HG03469 (cell line): ENCODE measurements at regions not wholly inside any gene's neighbourhood (a gene's known extent, or its start where the extent isn't known, plus 50 kb on each side); places are given as distances from the start of the nearest gene placed in this dataset.

ENCODE experiments used
- ATAC-seq: cut with Tn5 transposase; IDR thresholded peaks from one replicate; pipeline ENCODE4 v1.9.1; 2021; ENCODE audit warnings: mild to moderate bottlenecking, moderate library complexity, moderate number of reproducible peaks; ENCODE audit not compliant: unreplicated experiment

DNA sequence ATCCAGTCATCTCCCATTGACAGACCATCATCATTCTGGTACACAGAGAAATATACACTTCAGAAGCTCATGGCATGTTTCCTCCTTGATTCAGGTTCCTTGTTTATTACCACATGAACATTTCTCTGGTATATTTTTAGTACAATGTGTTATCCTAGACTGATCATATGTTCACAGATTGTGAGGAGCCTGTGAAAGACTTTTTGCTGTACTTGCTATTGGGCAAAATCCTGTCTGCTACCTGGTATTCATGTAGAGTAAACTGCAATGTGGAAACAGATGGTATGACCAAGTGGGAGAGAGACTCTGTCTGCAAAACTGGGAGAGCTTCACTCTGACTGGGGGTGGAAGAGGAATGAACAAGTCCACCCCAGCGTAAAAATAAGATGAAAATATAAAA lies 657.2 kb downstream of the IRS1 start:
- no peak for ATAC-seq

DNA sequence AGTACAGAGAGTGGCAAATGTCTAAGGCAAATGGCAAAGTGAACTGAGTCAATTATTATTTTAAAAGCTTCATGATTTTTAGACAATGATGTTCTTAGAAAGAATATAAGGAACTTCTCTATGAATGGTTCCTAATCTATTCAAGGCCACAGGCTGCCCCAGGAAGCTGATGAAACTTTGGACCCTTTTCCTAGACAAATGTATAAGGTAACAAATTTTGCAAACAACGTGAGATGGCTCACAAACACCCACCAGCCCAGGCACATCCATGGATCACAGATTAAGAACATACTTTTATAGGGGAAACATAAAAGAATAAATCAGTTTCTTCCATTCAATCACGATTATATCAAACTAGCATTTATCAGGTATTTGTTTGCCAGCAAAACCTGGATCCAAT lies 659.0 kb downstream of the IRS1 start:
- ATAC-seq = no peak

DNA sequence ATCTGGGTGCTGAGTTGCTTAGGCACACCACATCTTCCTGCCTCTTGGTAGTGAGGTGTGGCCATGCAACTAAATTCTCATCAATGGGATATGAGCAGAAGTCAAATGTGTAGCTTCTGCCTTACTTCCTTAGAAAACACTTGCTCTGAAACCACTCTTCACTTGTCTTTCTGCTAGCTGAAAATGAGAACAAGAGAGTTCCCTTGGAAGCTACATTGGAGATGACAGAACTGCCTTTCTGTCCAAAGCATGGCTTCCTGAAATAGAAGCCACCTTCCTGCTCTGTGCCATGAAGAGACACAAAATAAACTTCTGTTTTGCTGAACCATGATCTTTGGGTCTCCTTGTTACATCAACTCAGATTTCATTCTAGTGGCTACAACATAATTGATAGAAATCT lies 659.9 kb downstream of the IRS1 start:
- no peak for ATAC-seq

DNA sequence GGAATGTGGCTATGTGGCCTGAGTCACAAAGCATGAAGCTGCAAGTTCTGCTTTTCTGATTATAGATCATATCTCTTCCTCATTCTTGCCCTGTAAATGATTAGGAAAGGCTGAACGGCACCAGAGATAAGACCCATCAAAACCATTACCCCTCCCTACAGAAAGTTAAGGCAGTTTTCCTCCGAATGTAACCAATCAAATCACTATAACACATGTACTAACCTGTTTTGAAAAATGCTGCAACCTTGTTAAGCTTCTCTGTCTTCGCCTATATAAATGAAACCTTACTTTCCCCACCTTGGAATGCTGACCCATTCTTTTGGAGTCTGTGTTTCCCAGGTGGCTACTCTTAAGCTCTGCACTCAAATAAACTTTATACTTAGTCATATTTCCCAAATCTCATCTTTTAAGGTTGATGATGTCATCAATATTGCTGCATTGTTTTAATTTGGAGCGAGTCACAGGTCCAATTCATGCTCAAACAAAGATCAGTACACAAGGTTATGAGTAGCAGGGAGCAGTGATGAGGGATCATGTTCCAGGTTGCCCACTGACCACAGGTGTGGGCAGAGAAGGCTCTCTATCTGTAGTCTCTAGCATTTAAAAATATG lies 662.3 kb downstream of the IRS1 start:
- no peak for ATAC-seq

DNA sequence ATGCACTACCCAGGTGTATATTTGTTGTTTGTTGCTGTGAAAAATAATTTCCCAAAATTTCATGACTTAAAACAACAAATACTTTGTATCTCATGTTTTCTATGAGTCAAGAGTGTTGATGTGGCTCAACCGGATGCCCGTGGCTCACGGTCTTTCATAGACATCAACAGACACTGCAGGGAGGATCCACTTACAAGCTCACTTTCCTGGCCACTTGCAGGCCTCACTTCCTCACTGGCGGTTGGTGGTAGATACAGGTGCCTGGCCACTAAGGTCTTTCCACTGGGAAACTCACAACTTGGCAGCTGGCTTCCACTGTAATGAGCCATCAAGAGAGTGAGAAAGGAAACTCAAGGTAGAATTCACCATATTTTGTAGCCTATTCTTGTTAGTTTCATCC lies 662.9 kb downstream of the IRS1 start:
- ATAC-seq = no peak

- no peak for ATAC-seq
Measured at GRCh38 chr2:226135861-226136548, 663.6 kb downstream of the IRS1 start.

GRCh38 chr2:226132323-226133215 lies 667.1 kb downstream of the IRS1 start:
- ATAC-seq = no peak

DNA sequence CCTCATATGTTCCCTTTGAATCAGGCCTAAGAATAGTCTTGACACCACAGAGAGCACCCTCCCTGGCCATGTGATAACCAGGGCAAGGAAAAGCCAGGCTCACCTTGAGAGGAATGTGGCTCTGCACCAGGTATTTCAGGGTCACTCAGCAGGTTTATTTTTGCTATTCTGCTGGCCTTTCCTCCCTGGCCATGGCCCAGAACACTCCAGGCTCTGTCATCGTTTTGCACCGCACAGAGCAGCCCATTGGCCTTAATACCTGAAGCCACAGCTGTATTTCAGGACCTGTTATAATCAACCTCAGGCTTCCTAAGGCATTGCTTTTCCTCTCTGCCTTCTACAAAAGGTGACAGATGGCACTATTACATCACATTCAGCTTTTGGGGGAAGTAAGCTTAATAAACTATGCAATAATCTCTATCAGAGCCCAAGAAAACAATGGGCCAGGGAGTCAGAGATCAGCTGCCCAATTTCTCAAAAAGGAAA lies 668.3 kb downstream of the IRS1 start:
- no peak for ATAC-seq

DNA sequence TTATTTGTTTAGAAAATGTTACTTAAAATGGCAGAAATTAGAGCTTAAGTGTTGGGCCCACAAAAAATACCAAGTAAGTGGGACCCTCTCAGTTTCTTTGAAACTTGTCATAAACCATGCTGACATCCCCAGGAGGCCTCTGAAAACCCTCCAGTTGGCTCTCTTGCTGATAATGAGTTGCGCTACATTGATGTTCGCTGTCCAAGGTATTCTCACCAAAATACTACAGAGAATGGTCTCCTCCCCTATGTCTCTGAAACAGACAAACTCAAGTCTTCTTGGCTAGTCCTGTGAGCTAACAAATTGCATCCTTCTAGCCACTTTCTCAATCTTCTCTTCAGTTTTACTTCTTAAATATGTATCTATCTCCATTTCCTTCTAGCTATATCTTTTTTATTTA lies 669.4 kb downstream of the IRS1 start:
- ATAC-seq = no peak

DNA sequence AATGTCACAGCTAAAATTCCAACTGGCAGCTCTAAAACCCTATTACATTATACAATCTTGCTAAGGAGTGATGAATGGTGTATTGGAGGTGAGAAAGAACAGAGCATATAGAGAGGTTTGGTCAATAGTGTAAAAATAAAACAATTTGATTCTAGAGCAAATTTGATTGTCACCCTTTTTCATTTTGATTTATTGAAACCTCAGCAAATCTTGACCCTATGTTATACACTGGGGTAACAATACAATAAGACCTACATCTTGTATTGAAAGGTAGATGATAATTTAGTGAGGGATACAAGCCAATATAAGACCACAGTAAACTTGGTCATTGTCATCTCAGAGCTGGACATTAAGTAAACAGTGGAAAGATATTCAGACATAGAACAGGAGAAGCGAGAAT lies 671.9 kb downstream of the IRS1 start:
- no peak for ATAC-seq

DNA sequence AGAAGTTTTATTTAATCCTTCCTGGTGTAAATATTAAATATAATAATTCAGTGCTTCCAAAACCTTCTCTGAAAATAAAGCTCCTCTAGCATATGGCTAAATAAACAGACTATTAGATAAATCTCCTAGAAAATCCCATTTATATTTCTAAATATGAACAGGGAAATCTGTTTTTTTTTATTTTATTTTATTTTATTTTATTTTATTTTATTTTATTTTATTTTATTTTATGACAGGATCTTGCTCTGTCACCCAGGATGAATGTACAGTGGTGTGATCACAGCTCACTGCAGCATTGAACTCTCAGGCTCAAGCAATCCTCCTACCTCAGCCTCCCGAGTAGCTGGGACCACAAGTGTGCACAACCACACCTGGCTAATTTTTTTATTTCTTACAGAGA lies 673.5 kb downstream of the IRS1 start:
- no peak for ATAC-seq

DNA sequence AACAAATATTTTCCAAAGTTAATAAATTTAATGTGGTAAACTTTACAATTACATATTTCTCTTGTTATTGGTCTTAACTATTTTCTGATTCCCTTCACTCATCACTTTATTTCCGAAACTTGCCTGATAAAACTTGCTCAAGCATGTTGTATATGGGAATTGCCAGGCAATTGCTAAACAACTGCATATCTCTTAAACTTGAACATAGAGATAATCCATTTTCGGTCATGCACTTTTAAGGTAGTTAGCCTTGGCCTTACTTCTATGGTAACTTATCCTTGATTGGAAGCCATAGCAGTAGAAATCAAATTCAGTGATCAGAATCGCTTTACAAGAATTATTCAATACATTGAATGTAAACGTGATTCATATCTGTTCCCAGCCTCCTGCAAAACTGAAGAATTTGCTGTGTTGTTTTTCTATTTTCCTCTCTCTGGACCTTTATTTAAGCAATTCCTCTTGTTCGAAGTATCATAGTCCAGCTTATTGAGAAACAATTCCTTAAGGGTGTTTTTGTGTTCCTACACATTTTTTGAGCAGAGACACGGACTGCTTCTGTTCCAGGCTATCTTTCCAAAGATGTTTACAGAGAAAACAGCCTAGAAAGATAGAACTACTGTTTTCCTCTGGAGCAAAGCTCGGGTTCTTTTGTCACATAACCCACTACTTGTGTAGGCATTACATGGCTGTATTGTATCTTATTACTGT lies 674.3 kb downstream of the IRS1 start:
- ATAC-seq = no peak

- no peak for ATAC-seq
Measured at GRCh38 chr2:226124548-226125011, 675.0 kb downstream of the IRS1 start.

- no peak for ATAC-seq
Measured at GRCh38 chr2:226123300-226123699, 676.3 kb downstream of the IRS1 start.

GRCh38 chr2:226122041-226122440 lies 677.6 kb downstream of the IRS1 start:
- ATAC-seq = no peak

GRCh38 chr2:226121046-226121738 lies 678.4 kb downstream of the IRS1 start:
- ATAC-seq = no peak

DNA sequence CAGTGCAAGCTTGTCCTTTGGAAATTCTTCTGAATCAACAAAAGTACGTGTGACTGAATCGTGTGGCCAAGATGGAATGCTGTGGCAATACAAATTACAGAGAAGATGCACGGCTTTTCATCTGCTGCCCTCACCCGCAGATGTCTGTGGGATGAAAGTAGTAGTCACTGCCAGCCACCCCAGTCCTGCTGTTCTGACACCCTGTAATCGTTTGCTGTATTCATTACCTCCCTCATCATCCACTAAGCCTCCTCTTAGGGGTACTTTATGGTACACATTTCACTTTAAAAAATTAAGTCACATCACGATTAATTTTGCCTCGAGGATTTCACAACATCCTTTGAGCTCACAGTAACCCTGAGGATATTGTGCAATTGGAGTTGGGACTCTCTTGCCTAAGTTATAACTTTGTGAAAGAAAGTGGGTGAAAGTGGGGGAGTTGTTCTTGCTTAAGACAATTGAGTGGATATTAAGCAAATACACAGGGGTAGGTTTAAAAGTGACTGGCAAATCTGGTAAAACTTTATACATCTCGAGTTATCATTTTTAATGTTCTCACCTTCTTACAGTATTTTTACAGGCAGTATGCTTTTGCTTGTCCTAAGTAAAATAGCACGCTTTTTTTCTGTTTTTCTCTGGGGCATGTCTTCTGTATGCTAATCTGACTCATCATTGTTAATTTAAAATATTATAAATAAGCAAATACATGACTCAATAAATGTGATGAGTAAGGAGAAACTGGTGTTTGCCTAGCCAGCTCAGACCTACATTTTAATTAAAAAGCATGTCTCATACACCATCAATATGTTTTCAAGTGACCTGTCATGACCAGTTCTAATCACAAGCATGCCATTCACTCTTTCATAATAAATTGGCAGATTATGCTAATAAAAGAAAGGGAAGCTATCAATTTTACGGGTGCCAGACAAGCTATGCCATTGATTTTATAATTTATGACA lies 680.9 kb downstream of the IRS1 start:
- ATAC-seq = no peak

- no peak for ATAC-seq
Measured at GRCh38 chr2:226117510-226118065, 682.0 kb downstream of the IRS1 start.

DNA sequence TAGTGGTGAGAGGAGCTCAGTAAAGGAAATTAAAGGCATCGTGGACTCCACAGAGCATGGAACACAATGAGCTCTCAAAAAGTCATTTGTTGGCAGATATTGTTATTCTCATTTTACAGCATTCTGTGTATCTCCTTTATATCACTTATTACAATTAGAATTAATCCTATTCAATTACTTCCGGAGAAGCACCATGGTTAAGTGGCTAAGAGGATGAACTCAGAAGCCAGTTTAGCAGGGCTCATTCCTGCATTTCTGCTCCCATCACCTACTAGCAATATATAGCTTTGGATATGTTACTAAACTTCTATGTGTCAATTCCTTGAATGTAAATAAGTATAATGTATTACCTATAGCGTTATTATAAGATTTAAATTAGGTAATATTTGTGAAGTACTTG lies 683.3 kb downstream of the IRS1 start:
- no peak for ATAC-seq
